GM12878 (cell line): ENCODE measurements at regions not wholly inside any gene's neighbourhood (a gene's known extent, or its start where the extent isn't known, plus 50 kb on each side); places are given as distances from the start of the nearest gene placed in this dataset.

ENCODE experiments used
- ATAC-seq: fragments of 200-7000 bp; cut with Tn5 transposase; 3 replicates; pipeline ENCODE4 v1.9.1; 2020; ENCODE audit warnings: mild to moderate bottlenecking, moderate library complexity
- BruUV-seq: library from RNA; stranded (reverse); fragments of 400-500 nt; replicated peaks from 2 replicates; lab custom pipeline; 2021; lab: Mats Ljungman, UMichigan
- CTCF ChIA-PET: fragments of 300-600 bp; sonication (Branson Sonifier 250); formaldehyde crosslinking; extraction: SDS; loops from one replicate; lab custom pipeline; 2021; ENCODE audit warnings: inconsistent platforms; lab: Yijun Ruan, JAX
- POLR2A ChIA-PET: fragments of 350-600 bp; formaldehyde crosslinking; extraction: SDS; loops from one replicate; lab custom pipeline; 2021; ENCODE audit warnings: inconsistent platforms; lab: Charles Lee
- RAD21 ChIA-PET: fragments of 300-600 bp; sonication (Branson Sonifier 250); formaldehyde crosslinking; loops from one replicate; lab custom pipeline; 2023; ENCODE audit warnings: antibody characterized with exemption; ENCODE audit not compliant: unreplicated experiment; lab: Charles Lee
- SMC1A ChIA-PET: fragments of 300-600 bp; sonication (Branson Sonifier 250); formaldehyde crosslinking; loops from one replicate; lab custom pipeline; 2023; ENCODE audit not compliant: unreplicated experiment, uncharacterized antibody; lab: Charles Lee
- DNase-seq: peaks from one replicate; pipeline ENCODE4 v3.0.0-alpha.2; 2011; ENCODE audit warnings: low read depth, low spot score
- FAIRE-seq: peaks from 3 replicates; lab custom pipeline; 2011; peaks lifted over from hg19 to GRCh38; lab: Jason Lieb, UNC
- H2AFZ ChIP-seq: 2 replicates; pipeline ENCODE4 v1.6.0; 2011; ENCODE audit warnings: low read depth, low read length, control low read depth; ENCODE audit not compliant: control insufficient read depth
- H3K27ac ChIP-seq: 2 replicates; pipeline ENCODE4 v1.5.1; 2011; ENCODE audit warnings: control low read depth; ENCODE audit not compliant: control insufficient read depth, insufficient read depth
- H3K27me3 ChIP-seq, 2 experiments: replicated peaks in 1 of 2; 2 replicates each; pipeline versions ENCODE4 v1.6.0 to v1.6.1; 2011; ENCODE audit warnings: low read length in 1 of 2; ENCODE audit not compliant: control insufficient read depth in 2 of 2, insufficient read depth in 2 of 2
- H3K36me3 ChIP-seq, 2 experiments: 2 replicates each; pipeline ENCODE4 v1.5.1; 2011; ENCODE audit warnings: low read length in 1 of 2; ENCODE audit not compliant: control insufficient read depth in 2 of 2, insufficient read depth in 2 of 2
- H3K4me1 ChIP-seq: 2 replicates; pipeline ENCODE4 v1.6.1; 2011; ENCODE audit warnings: mild to moderate bottlenecking, low read length, moderate library complexity, mixed read lengths; ENCODE audit not compliant: control insufficient read depth, insufficient read depth
- H3K4me2 ChIP-seq: 2 replicates; pipeline ENCODE4 v1.6.0; 2011; ENCODE audit warnings: control low read depth; ENCODE audit not compliant: control insufficient read depth, insufficient read depth
- H3K4me3 ChIP-seq: fragments of 200-600 bp; sonication (generic); 2 replicates; pipeline ENCODE4 v1.5.1; 2016
- H3K79me2 ChIP-seq: 2 replicates; pipeline ENCODE4 v1.6.0; 2011; ENCODE audit warnings: low read length; ENCODE audit not compliant: control insufficient read depth, insufficient read depth
- H3K9ac ChIP-seq: 2 replicates; pipeline ENCODE4 v1.8.0; 2011; ENCODE audit warnings: low read length, control low read depth, mixed read lengths; ENCODE audit not compliant: control insufficient read depth, insufficient read depth
- H3K9me3 ChIP-seq: replicated peaks from 3 replicates; pipeline ENCODE4 v1.5.1; 2011; ENCODE audit warnings: mild to moderate bottlenecking, low read length; ENCODE audit not compliant: control insufficient read depth, insufficient read depth
- H4K20me1 ChIP-seq: 2 replicates; pipeline ENCODE4 v1.6.0; 2011; ENCODE audit not compliant: control insufficient read depth, insufficient read depth
- BCLAF1 ChIP-seq: fragments of 450-650 bp; IDR thresholded peaks from 2 replicates; pipeline ENCODE4 v1.6.1; 2017; ENCODE audit warnings: antibody characterized with exemption, mild to moderate bottlenecking, moderate library complexity
- KAT2A ChIP-seq: conservative IDR thresholded peaks from 2 replicates; pipeline ENCODE4 v1.6.1; 2011; ENCODE audit warnings: low read depth, low read length; ENCODE audit not compliant: control insufficient read depth
- MAX ChIP-seq: IDR thresholded peaks from 2 replicates; pipeline ENCODE4 v1.6.1; 2012; ENCODE audit warnings: low read depth, low read length, improper control_type of control experiment
- POLR2A ChIP-seq: IDR thresholded peaks from 2 replicates; pipeline ENCODE4 v1.6.1; 2011; ENCODE audit warnings: low read depth, mild to moderate bottlenecking, low read length
- RELB ChIP-seq: fragments of 450-650 bp; IDR thresholded peaks from 2 replicates; pipeline ENCODE4 v1.6.1; 2017; ENCODE audit warnings: low read depth, mild to moderate bottlenecking, moderate library complexity
- TCF7 ChIP-seq: IDR thresholded peaks from 2 replicates; pipeline ENCODE4 v1.6.1; 2014; ENCODE audit warnings: antibody characterized with exemption, borderline replicate concordance
- ZNF217 ChIP-seq: fragments of 450-650 bp; IDR thresholded peaks from 2 replicates; pipeline ENCODE4 v1.6.1; 2017; ENCODE audit warnings: antibody characterized with exemption, mild to moderate bottlenecking
- ZNF622 ChIP-seq: fragments of 450-650 bp; IDR thresholded peaks from 2 replicates; pipeline ENCODE4 v1.6.1; 2017; ENCODE audit warnings: mild to moderate bottlenecking, inconsistent platforms
- WGBS: methylation state at CpG from one replicate; pipeline ENCODE4 v1.1.6; 2016; ENCODE audit warnings: low lambda C conversion rate; ENCODE audit not compliant: insufficient replicate concordance, insufficient coverage; ENCODE audit errors: missing lambda C conversion rate; 5-methylcytosine and 5-hydroxymethylcytosine counted together
- in situ Hi-C: fragments of 300-500 bp; cut with MboI; formaldehyde crosslinking; loops from 9 replicates; pipeline ENCODE4 v1.14.3; 2018; ENCODE audit warnings: mixed read lengths
- intact Hi-C: fragments of 100-400 bp; cut with micrococcal nuclease; formaldehyde crosslinking; loops from one replicate; pipeline ENCODE4 v1.14.2; 2022; ENCODE audit not compliant: unreplicated experiment
- TF ChIP-seq, protein P1 (sequence below): fragments of 450-650 bp; IDR thresholded peaks from 2 replicates; pipeline ENCODE4 v1.6.1; 2017; ENCODE audit warnings: mild to moderate bottlenecking, moderate library complexity
- TF ChIP-seq, protein P2 (sequence below): IDR thresholded peaks from 2 replicates; pipeline ENCODE4 v1.6.1; 2011; ENCODE audit warnings: mild to moderate bottlenecking, low read depth, low read length, moderate library complexity; ENCODE audit not compliant: insufficient replicate concordance
- TF ChIP-seq, protein P3 (sequence below): fragments of 450-650 bp; IDR thresholded peaks from 2 replicates; pipeline ENCODE4 v1.6.1; 2017; ENCODE audit warnings: mild to moderate bottlenecking, low read depth, inconsistent platforms; ENCODE audit not compliant: poor library complexity, severe bottlenecking

- ChIA-PET RAD21 (interaction anchor here (1.1 kb wide), 1 partner anchor 56 kb away, joined by 3 read pairs; no protein-coding TSS in a partner anchor), POLR2A (no interaction called here), CTCF (interaction anchor here (0.6 kb wide), 1 partner anchor 101 kb away, joined by 3 read pairs; no protein-coding TSS in a partner anchor), SMC1A (interaction anchor here (1.1 to 1.2 kb wide), 2 partner anchors 13 to 15 kb away, joined by 3 to 5 read pairs; no protein-coding TSS in a partner anchor)
- no peak overlapping the region for H3K4me3 ChIP-seq
- intact Hi-C loops: no loop called here
- H3K27ac ChIP-seq: no peak overlapping the region
- H3K4me2 ChIP-seq: no peak overlapping the region
- FAIRE-seq (no peak), ATAC-seq (no peak), DNase-seq (no peak)
- no peaks in the 10 kb centered on the region for H3K4me1 ChIP-seq
- H3K9ac ChIP-seq: no peak overlapping the region
- H4K20me1 ChIP-seq: no peaks in the 10 kb centered on the region
- BruUV-seq: no TSS peak
- H3K9me3 ChIP-seq: no peaks in the 10 kb centered on the region; the same call in 2 of the 3 replicates
- no peaks in the 10 kb centered on the region for H3K27me3 ChIP-seq
- H3K79me2 ChIP-seq: no peaks in the 10 kb centered on the region
- in situ Hi-C loops: no loop called here
- no peak overlapping the region for H2AFZ ChIP-seq
- 21% methylated on average over 3 of the region's 3 CpGs for WGBS
- H3K36me3 ChIP-seq: no peaks in the 10 kb centered on the region
- TF ChIP-seq MAX: no peak
- no peak for TF ChIP-seq ZNF217
- no peak for TF ChIP-seq POLR2A
- TF ChIP-seq, protein P1, sequence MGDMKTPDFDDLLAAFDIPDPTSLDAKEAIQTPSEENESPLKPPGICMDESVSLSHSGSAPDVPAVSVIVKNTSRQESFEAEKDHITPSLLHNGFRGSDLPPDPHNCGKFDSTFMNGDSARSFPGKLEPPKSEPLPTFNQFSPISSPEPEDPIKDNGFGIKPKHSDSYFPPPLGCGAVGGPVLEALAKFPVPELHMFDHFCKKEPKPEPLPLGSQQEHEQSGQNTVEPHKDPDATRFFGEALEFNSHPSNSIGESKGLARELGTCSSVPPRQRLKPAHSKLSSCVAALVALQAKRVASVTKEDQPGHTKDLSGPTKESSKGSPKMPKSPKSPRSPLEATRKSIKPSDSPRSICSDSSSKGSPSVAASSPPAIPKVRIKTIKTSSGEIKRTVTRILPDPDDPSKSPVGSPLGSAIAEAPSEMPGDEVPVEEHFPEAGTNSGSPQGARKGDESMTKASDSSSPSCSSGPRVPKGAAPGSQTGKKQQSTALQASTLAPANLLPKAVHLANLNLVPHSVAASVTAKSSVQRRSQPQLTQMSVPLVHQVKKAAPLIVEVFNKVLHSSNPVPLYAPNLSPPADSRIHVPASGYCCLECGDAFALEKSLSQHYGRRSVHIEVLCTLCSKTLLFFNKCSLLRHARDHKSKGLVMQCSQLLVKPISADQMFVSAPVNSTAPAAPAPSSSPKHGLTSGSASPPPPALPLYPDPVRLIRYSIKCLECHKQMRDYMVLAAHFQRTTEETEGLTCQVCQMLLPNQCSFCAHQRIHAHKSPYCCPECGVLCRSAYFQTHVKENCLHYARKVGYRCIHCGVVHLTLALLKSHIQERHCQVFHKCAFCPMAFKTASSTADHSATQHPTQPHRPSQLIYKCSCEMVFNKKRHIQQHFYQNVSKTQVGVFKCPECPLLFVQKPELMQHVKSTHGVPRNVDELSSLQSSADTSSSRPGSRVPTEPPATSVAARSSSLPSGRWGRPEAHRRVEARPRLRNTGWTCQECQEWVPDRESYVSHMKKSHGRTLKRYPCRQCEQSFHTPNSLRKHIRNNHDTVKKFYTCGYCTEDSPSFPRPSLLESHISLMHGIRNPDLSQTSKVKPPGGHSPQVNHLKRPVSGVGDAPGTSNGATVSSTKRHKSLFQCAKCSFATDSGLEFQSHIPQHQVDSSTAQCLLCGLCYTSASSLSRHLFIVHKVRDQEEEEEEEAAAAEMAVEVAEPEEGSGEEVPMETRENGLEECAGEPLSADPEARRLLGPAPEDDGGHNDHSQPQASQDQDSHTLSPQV: no peak
- TF ChIP-seq, protein P2, sequence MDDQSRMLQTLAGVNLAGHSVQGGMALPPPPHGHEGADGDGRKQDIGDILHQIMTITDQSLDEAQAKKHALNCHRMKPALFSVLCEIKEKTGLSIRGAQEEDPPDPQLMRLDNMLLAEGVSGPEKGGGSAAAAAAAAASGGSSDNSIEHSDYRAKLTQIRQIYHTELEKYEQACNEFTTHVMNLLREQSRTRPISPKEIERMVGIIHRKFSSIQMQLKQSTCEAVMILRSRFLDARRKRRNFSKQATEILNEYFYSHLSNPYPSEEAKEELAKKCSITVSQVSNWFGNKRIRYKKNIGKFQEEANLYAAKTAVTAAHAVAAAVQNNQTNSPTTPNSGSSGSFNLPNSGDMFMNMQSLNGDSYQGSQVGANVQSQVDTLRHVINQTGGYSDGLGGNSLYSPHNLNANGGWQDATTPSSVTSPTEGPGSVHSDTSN: no peak
- TF ChIP-seq, protein P3, sequence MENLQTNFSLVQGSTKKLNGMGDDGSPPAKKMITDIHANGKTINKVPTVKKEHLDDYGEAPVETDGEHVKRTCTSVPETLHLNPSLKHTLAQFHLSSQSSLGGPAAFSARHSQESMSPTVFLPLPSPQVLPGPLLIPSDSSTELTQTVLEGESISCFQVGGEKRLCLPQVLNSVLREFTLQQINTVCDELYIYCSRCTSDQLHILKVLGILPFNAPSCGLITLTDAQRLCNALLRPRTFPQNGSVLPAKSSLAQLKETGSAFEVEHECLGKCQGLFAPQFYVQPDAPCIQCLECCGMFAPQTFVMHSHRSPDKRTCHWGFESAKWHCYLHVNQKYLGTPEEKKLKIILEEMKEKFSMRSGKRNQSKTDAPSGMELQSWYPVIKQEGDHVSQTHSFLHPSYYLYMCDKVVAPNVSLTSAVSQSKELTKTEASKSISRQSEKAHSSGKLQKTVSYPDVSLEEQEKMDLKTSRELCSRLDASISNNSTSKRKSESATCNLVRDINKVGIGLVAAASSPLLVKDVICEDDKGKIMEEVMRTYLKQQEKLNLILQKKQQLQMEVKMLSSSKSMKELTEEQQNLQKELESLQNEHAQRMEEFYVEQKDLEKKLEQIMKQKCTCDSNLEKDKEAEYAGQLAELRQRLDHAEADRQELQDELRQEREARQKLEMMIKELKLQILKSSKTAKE: no peak
- TF ChIP-seq BCLAF1: no peak
- TF ChIP-seq TCF7: no peak
- no peak for TF ChIP-seq ZNF622
- no peak for TF ChIP-seq RELB
- TF ChIP-seq KAT2A: no peak
These were observed 105.0 kb upstream of the CDC42EP3 start for GRCh38 chr2:37776487-37776886.
